ENCODE measurements at regions not wholly inside any gene's neighbourhood (a gene's known extent, or its start where the extent isn't known, plus 50 kb on each side); places are given as distances from the start of the nearest gene placed in this dataset.

DNA sequence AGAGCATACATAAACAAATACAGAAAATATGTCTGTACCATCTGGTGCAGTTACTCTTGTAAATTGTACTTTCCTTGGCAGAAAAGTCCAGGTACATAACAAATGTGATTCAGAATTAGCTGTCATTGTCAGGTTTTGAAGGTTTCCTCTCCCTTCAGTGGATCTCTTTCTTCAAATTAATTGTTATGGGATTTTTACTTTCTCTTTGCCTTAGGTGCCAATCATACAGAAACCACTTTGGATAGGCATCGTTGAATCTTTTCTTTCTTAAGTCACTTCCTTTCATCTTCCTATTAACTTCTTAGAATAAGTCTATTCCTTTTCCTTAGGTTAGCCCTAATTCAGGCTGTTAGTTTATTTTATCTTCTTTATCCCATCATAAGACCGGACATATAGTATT lies 1992.1 kb upstream of the IGFBP7 start:
- H3K4me1 ChIP-seq (ENCODE audit: insufficient read depth), result no peaks in the 10 kb centered on the region

More for the DNA sequence above, 1992.1 kb upstream of the IGFBP7 start:
- Histone ChIP-seq H4K20me1 (replicated peaks; ENCODE audit: insufficient read depth) (no peaks in the 10 kb centered on the region), H3K4me3 (no peak overlapping the region), H3K27ac (ENCODE audit: low read depth) (no peak overlapping the region), H3F3A (replicated peaks; ENCODE audit: low read depth) (no peaks in the 10 kb centered on the region), H3K36me3 (ENCODE audit: insufficient read depth) (no peaks in the 10 kb centered on the region), H2AFZ (no peak overlapping the region), H3K27me3 (ENCODE audit: insufficient read depth) (no peaks in the 10 kb centered on the region), H3K4me2 (no peak overlapping the region), H3K9me2 (ENCODE audit: insufficient read depth) (no peaks in the 10 kb centered on the region), H3K79me2 (replicated peaks; ENCODE audit: insufficient read depth) (no peaks in the 10 kb centered on the region)
- DNase-seq (ENCODE audit: low spot score) (no peak), ATAC-seq (no peak)
- Mint-ChIP-seq H3K9me3 (no peaks in the 10 kb centered on the region), H3K27me3 (ENCODE audit: insufficient read depth, low read depth, poor library complexity) (no peaks in the 10 kb centered on the region), H3K27ac (no peak overlapping the region), H3K36me3 (ENCODE audit: low read depth) (no peaks in the 10 kb centered on the region), H3K4me1 (no peaks in the 10 kb centered on the region), H3K4me3 (no peak overlapping the region)
- TF ChIP-seq REST (IDR thresholded peaks at IDR 0.05; ENCODE audit: unreplicated experiment), result no peak
- TF ChIP-seq, protein P1, sequence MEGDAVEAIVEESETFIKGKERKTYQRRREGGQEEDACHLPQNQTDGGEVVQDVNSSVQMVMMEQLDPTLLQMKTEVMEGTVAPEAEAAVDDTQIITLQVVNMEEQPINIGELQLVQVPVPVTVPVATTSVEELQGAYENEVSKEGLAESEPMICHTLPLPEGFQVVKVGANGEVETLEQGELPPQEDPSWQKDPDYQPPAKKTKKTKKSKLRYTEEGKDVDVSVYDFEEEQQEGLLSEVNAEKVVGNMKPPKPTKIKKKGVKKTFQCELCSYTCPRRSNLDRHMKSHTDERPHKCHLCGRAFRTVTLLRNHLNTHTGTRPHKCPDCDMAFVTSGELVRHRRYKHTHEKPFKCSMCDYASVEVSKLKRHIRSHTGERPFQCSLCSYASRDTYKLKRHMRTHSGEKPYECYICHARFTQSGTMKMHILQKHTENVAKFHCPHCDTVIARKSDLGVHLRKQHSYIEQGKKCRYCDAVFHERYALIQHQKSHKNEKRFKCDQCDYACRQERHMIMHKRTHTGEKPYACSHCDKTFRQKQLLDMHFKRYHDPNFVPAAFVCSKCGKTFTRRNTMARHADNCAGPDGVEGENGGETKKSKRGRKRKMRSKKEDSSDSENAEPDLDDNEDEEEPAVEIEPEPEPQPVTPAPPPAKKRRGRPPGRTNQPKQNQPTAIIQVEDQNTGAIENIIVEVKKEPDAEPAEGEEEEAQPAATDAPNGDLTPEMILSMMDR (conservative IDR thresholded peaks at IDR 0.05; ENCODE audit: low read depth in 2 of 2), result no peak
- TF ChIP-seq, protein P2, sequence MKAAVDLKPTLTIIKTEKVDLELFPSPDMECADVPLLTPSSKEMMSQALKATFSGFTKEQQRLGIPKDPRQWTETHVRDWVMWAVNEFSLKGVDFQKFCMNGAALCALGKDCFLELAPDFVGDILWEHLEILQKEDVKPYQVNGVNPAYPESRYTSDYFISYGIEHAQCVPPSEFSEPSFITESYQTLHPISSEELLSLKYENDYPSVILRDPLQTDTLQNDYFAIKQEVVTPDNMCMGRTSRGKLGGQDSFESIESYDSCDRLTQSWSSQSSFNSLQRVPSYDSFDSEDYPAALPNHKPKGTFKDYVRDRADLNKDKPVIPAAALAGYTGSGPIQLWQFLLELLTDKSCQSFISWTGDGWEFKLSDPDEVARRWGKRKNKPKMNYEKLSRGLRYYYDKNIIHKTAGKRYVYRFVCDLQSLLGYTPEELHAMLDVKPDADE (IDR thresholded peaks at IDR 0.05), result no peak
- TF ChIP-seq EZH2 (IDR thresholded peaks at IDR 0.05; ENCODE audit: low read depth, unreplicated experiment), result no peak
- no peak for TF ChIP-seq POLR2AphosphoS5 (IDR thresholded peaks at IDR 0.05; ENCODE audit: low read depth)
- TF ChIP-seq, protein P3, sequence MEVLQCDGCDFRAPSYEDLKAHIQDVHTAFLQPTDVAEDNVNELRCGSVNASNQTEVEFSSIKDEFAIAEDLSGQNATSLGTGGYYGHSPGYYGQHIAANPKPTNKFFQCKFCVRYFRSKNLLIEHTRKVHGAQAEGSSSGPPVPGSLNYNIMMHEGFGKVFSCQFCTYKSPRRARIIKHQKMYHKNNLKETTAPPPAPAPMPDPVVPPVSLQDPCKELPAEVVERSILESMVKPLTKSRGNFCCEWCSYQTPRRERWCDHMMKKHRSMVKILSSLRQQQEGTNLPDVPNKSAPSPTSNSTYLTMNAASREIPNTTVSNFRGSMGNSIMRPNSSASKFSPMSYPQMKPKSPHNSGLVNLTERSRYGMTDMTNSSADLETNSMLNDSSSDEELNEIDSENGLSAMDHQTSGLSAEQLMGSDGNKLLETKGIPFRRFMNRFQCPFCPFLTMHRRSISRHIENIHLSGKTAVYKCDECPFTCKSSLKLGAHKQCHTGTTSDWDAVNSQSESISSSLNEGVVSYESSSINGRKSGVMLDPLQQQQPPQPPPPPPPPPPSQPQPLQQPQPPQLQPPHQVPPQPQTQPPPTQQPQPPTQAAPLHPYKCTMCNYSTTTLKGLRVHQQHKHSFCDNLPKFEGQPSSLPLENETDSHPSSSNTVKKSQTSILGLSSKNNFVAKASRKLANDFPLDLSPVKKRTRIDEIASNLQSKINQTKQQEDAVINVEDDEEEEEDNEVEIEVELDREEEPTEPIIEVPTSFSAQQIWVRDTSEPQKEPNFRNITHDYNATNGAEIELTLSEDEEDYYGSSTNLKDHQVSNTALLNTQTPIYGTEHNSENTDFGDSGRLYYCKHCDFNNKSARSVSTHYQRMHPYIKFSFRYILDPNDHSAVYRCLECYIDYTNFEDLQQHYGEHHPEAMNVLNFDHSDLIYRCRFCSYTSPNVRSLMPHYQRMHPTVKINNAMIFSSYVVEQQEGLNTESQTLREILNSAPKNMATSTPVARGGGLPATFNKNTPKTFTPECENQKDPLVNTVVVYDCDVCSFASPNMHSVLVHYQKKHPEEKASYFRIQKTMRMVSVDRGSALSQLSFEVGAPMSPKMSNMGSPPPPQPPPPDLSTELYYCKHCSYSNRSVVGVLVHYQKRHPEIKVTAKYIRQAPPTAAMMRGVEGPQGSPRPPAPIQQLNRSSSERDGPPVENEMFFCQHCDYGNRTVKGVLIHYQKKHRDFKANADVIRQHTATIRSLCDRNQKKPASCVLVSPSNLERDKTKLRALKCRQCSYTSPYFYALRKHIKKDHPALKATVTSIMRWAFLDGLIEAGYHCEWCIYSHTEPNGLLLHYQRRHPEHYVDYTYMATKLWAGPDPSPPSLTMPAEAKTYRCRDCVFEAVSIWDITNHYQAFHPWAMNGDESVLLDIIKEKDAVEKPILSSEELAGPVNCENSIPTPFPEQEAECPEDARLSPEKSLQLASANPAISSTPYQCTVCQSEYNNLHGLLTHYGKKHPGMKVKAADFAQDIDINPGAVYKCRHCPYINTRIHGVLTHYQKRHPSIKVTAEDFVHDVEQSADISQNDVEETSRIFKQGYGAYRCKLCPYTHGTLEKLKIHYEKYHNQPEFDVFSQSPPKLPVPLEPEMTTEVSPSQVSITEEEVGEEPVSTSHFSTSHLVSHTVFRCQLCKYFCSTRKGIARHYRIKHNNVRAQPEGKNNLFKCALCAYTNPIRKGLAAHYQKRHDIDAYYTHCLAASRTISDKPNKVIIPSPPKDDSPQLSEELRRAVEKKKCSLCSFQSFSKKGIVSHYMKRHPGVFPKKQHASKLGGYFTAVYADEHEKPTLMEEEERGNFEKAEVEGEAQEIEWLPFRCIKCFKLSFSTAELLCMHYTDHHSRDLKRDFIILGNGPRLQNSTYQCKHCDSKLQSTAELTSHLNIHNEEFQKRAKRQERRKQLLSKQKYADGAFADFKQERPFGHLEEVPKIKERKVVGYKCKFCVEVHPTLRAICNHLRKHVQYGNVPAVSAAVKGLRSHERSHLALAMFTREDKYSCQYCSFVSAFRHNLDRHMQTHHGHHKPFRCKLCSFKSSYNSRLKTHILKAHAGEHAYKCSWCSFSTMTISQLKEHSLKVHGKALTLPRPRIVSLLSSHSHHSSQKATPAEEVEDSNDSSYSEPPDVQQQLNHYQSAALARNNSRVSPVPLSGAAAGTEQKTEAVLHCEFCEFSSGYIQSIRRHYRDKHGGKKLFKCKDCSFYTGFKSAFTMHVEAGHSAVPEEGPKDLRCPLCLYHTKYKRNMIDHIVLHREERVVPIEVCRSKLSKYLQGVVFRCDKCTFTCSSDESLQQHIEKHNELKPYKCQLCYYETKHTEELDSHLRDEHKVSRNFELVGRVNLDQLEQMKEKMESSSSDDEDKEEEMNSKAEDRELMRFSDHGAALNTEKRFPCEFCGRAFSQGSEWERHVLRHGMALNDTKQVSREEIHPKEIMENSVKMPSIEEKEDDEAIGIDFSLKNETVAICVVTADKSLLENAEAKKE (CRISPR knock-in tag; IDR thresholded peaks at IDR 0.05), result no peak
- no peak for TF ChIP-seq STAT1 (IDR thresholded peaks at IDR 0.05; ENCODE audit: unreplicated experiment)
- TF ChIP-seq JUNB (IDR thresholded peaks at IDR 0.05; ENCODE audit: unreplicated experiment), result no peak
- TF ChIP-seq CREB1 (CRISPR knock-in tag; IDR thresholded peaks at IDR 0.05; ENCODE audit: low read depth), result no peak
- TF ChIP-seq ZNF114 (CRISPR knock-in tag; IDR thresholded peaks at IDR 0.05), result no peak
- no peak for TF ChIP-seq NANOG (IDR thresholded peaks at IDR 0.05; ENCODE audit: borderline replicate concordance)
- TF ChIP-seq EZH2phosphoT487 (IDR thresholded peaks at IDR 0.05; ENCODE audit: unreplicated experiment), result no peak
- TF ChIP-seq ZNF331 (CRISPR knock-in tag; IDR thresholded peaks at IDR 0.05; ENCODE audit: low read depth), result no peak
